GM20000 (cell line): ENCODE measurements at regions not wholly inside any gene's neighbourhood (a gene's known extent, or its start where the extent isn't known, plus 50 kb on each side); places are given as distances from the start of the nearest gene placed in this dataset.

Experiments used
- DNase-seq: peaks from one replicate; pipeline ENCODE4 v3.0.0; 2012; ENCODE audit warnings: low spot score
- TF ChIP-seq, protein P1 (sequence below): IDR thresholded peaks from 2 replicates; pipeline ENCODE4 v1.5.1; 2012; ENCODE audit warnings: mild to moderate bottlenecking, control low read depth; ENCODE audit errors: extremely low read depth, missing control alignments

DNA sequence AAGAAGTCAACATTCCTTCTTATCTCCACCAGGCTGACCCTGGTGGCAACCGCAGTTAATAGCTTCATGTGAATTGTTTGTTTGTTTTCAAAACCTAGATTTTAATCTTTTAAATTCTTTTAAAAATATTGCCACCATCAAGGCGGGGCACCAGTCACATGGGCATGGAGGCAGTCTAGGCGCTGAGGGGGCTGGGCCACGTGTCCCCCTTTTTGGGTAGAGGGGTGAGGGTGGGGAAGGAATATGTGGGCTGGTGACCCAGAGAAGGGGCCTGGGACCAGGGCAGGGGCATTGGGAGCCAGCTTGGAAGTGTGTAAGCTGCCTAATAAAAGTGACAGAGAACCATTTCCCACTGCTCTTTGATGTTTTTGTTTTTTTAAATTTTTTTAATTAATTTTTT is 147.3 kb downstream of the GADD45G start:
- no peak for DNase-seq
- TF ChIP-seq, protein P1, sequence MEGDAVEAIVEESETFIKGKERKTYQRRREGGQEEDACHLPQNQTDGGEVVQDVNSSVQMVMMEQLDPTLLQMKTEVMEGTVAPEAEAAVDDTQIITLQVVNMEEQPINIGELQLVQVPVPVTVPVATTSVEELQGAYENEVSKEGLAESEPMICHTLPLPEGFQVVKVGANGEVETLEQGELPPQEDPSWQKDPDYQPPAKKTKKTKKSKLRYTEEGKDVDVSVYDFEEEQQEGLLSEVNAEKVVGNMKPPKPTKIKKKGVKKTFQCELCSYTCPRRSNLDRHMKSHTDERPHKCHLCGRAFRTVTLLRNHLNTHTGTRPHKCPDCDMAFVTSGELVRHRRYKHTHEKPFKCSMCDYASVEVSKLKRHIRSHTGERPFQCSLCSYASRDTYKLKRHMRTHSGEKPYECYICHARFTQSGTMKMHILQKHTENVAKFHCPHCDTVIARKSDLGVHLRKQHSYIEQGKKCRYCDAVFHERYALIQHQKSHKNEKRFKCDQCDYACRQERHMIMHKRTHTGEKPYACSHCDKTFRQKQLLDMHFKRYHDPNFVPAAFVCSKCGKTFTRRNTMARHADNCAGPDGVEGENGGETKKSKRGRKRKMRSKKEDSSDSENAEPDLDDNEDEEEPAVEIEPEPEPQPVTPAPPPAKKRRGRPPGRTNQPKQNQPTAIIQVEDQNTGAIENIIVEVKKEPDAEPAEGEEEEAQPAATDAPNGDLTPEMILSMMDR: no peak

DNA sequence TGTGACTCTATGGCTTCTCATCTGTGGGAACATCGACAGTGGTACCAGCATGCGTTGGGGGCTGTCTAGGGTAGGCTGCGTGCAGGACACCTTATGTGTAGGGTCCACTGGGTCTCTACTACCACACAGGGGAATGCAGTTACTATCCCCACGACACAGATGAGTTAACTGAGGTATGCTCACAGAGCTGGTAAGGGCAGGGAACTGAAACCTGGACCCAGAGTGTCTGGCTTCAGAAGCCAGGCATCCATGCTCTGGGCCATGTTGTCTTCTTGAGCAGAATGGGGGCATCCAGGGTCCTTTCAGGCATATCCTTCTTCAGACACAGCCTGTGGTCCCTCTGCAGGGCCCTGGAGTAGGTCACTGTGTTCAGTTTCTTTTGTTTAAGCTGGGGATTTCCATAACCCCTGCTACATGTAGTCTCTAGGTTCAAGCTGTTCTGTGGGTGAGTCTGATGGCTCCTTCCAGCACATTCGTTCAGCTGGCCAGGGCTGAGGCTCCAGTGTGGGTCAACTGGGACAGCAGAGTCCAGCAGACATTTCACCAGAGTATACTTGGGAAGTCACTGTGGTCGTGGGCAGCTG is 148.8 kb downstream of the GADD45G start:
- peak; percentile 52 for DNase-seq

DNA sequence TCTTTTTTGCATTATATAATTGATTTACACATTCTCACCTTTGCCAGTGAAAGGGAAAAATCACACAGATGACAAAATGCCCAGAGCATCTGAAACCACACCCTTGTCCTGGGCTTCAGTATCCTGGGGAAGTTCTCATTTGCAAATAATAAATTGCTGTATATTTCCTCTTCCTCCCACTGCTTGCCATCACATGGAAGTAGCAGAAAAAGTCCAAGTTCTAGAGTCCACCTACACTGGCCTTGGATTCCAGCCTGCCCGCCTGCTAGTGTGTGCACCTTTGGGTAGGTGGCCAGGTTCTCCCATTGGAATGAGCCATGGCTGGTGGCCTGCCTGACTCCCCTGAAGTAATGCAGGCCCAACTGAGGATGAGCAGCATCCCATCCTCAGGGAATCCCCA is 149.4 kb downstream of the GADD45G start:
- TF ChIP-seq, protein P1: no peak
- no peak for DNase-seq

More for the DNA sequence above, 148.8 kb downstream of the GADD45G start:
- TF ChIP-seq, protein P1: no peak

DNA sequence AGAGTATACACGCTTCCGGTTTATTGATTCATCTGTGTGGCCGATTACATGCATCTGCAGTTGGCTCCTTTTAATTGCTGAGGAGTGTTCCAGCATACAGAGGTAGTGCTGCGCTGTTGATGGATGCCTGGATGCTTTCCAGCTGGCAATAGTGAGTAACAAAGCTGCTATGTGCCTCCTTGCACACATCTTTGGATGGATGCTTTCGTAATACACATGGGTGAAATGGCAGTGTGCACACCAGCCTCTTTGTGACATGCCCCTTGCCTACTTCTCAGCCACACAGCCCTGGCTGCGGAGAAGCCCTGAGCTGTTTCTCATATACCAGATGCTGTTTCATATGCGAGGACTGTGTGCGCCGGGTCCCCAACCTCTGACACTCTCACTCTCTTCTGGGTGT is 151.0 kb downstream of the GADD45G start:
- TF ChIP-seq, protein P1: no peak
- no peak for DNase-seq

DNA sequence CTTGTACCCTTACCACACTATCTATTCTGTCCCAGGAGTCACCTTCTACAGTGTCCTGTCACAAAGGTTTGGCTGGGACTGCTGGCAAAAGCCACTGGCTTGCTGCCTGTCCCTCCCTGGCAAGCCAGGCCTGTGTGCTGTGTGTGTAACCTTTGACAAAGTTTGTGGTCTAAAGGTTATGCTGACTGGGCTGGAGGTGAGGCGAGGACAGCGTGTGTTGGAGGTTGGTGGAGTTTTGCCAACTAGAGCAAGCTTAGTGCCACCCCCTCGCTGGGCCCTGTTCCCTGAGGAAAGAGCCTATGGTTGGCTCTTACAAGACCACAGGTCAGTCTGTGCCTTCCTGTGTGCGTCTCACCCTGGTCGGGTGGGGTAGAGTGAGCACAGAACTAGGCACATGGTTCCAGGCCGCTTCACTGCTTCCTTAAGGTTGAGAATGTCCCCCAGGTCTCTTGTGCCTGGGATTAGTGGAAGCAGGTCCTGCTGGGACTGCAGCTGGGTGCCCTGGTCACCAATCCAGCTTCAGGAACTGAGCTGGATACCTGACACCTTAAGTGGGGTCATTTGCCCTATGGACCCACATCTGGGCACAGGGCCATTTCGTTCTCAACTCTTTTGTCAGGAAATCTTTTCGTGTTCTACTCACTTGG is 152.2 kb downstream of the GADD45G start:
- TF ChIP-seq, protein P1: no peak
- no peak for DNase-seq

DNA sequence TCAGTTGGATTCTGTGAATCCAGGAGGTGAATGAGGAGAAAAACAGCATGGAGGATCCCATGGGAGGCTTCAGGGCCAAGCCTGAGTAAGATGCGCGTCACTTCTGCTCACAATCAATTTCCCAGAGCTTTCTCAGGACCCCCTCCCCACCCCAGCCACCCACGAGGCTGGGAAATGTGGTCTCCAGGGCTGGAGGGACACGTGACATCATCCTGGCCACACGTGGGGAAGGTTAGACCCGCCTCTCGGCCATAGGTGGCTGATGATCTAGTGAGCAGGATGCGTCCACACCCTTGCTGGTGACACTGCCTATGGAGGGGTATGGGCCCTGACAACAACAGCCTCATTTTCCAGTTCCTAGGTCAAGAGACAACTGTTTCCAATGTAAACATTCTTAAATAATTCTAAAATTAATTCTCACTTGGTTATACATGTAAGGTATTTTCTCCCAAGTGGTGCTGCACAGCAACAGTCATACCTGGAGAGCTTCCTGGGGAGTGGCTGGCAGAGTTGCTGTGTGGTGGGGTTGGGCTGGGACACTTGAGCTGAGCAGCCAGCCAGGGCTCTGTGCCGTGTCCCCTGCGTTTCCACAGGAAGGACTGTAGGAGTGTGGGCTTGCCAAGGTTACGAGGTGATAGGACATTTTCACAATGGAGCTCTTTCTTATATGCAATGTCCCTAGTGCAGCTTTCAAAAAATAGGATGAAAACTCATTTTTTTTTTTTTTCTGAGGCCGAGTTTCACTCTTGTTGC is 153.1 kb downstream of the GADD45G start:
- DNase-seq: no peak
- TF ChIP-seq, protein P1: no peak

DNA sequence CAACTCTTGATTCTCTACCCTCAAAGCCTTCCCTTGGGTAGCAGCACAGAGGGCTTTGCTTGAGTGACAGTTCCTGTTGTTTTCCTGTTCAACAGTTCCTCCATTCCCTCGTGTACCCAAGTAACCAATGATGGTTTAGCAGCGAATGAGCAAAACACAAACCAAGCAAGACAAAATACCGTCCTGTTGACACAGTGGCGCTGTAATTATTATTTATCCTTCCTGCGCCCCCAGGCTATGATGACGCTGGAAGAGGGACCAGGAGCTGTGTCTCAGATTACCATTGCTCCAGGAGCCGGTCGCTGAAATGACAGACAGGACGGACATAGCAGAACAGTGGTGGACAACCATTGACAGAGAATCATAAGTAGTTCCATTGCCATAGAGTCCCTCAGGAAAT is 154.8 kb downstream of the GADD45G start:
- TF ChIP-seq, protein P1: no peak
- no peak for DNase-seq
